ENCODE measurements at regions not wholly inside any gene's neighbourhood (a gene's known extent, or its start where the extent isn't known, plus 50 kb on each side); places are given as distances from the start of the nearest gene placed in this dataset.

DNA sequence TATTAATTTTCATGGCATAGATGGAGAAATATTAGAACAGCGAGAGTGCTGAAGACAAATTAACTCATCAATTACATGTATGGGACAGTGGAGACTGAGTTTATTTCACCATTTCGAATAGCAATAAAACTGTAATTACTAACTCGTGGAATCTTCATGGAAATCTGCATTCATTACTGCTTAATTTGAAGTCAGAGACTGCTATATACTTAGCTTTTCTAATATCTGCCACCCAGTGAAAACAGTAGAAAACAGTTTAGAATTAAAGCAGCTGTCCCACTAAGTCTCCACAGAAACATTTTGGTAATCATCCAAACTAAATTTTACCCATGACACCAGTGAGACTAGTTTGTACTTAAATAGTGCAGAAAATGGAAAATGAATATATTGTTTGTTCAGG is 56.8 kb downstream of the IZUMO3 start:
- no peak for DNase-seq (ENCODE audit: low read depth)

- DNase-seq (ENCODE audit: low read depth): no peak
Measured at GRCh38 chr9:24487946-24488345, 57.8 kb downstream of the IZUMO3 start.

GRCh38 chr9:24487250-24487861 is 58.3 kb downstream of the IZUMO3 start:
- no peak for DNase-seq (ENCODE audit: low read depth)

DNA sequence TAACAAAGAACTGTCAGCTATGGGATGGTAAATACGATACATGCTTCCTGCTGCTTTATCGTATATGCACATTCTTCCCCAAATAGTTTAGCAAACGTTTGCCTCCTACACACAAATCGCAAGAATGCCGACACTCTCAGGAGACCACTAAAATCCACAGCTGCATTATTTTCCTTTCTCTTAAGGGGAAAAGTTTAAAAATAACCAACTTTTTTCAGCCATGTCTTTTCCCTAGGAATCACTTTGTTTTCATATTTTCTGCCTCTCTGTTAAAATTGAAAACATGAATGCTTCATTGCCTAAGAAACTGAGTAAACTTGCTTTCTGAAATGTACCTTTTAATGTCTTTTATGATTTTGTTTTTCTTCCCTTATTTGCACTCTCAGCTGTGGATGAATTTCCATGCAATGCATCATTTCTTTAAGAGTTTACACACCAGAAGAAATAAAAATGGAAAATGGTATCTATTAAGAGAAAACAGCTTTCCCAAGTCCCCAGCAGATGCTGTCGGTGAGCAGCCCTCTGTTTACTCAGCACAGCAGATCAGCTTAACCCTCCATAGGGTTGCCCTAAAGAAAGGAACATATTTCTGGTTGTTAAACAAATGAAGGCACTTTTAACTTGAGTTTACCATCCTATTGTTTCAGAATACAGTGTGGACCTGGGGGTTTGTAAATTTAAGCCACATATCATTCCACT is 66.2 kb downstream of the IZUMO3 start:
- no peak for DNase-seq (ENCODE audit: low read depth)

DNA sequence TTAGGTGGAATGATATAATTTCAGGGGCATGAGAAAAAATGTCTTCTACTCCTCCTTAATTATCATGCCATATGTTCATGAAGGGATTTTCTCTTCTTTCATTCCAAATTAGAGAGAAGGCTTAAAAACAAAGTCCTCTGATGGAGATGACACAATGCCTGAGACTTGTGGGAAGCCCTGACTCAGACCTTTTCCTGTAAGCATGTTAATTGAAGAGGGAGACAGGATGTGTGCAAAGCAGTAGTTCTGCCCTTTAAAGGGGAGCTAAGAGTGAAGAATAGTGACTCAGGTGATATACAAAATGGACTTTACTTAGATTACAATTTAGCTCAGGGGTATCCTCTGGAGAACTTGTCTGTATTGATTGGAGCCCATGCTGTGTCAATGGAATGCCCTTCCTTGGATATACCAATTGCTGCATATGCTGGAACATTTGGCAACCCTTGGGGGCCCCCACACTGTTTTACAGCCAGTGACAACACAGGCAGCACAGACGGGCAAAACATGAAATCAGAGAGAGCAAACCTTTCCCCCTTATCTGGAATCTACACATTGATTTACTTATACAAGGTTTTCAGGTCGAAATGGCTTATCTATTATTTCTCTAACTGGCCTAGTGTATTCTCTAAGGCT is 81.3 kb downstream of the IZUMO3 start:
- peak; percentile 16 for DNase-seq (ENCODE audit: low read depth)

GRCh38 chr9:24462951-24463350 is 82.7 kb downstream of the IZUMO3 start:
- no peak for DNase-seq (ENCODE audit: low read depth)

DNA sequence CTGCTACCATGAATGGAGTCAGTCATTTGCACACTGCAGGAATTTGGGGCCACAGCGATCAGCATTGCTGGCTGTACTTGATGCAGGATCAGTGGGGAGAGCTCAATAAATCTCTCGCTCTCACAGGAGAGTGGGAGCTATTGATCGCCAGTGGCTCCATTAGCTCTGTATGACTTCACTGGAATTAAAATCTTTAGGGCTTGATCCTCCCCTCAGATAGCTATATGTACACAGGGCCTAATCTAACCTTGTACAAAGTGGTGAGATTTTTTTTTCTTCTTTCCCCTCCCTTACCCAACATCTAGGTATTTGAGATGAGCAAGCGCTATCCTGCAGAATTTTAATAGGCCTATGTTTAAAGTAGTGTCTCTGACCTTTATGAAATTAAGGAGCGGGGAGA is 84.9 kb downstream of the IZUMO3 start:
- DNase-seq (ENCODE audit: low read depth): no peak

DNA sequence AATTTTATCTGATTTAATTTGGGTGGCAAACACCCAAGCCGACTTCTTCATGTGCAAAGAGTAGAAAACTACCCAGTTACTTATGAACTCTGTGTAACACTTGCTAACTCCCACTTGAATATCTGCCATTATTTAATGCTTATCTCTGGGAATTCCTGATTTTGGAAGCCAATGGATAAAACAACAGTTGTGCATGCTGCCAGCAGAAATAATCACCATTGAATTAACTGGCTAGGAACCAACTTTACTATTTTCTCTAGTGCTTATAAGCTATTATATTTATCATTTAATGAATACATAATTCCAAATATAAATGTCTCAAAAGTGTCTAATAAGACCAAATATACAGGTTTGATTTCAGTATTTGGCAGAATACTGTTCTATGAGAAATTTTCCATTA is 85.7 kb downstream of the IZUMO3 start:
- no peak for DNase-seq (ENCODE audit: low read depth)

DNA sequence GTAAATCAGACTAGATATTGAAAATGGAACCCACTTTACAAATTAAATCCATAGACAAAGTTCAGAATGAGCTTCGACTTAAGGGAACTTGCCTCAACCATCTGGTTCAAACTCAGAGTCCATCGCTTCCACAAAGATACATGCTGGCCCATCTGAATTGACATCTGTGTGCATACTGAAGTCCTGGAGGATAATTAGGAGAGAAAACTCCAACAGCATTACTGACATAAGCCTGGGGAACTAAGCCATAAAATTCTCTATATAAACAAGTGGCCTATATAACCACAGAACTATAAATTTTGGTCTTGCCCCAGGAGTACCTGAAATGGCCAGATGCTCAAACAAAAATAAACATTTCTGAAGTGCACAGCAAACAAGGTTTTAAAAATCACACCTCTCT is 94.4 kb downstream of the IZUMO3 start:
- no peak for DNase-seq (ENCODE audit: low read depth)

- DNase-seq (ENCODE audit: low read depth): no peak
Measured at GRCh38 chr9:24449976-24450375, 95.7 kb downstream of the IZUMO3 start.

GRCh38 chr9:24439456-24439855 is 106.2 kb downstream of the IZUMO3 start:
- no peak for DNase-seq (ENCODE audit: low read depth)

DNA sequence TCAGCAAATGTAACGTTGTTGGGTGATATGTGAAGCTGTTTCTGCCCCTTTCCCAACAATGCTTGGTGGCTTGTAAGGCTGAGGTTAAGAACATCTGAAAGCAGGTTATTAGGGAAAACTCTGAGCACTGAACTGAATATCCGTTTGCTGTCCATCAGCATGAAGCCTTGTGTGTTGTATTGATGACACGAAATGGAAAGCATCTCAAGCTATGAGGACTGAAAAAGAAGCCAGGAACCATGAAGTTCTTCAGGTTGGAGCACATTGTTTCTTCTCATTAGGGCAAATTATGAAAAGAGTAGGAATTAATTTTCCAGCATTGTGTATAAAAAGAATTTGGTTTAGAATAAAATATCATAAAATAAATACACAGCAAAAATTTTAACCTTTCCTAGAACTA is 106.8 kb downstream of the IZUMO3 start:
- DNase-seq (ENCODE audit: low read depth): no peak

- no peak for DNase-seq (ENCODE audit: low read depth)
Measured at GRCh38 chr9:24436761-24437160, 108.9 kb downstream of the IZUMO3 start.

GRCh38 chr9:24434183-24434582 is 111.5 kb downstream of the IZUMO3 start:
- DNase-seq (ENCODE audit: low read depth): no peak

DNA sequence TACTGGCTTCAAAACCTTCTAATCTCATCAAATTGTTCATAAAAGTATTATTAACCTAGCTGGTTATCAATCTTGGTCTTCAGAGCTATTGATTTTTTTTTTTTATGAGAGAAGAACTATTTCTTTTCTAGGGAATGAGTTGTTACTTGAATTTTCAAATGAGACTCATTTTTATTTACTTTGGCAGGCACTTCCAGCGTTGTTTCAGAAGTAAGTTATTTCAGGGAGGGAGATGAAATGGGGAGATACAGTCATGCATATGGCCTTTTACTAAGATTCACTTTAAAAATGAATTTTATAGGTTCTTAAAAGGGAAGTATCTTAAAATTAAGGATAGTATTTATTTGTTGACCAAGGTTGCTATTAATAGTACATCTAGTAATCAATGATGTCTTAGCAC is 129.6 kb downstream of the IZUMO3 start:
- DNase-seq (ENCODE audit: low read depth): no peak

DNA sequence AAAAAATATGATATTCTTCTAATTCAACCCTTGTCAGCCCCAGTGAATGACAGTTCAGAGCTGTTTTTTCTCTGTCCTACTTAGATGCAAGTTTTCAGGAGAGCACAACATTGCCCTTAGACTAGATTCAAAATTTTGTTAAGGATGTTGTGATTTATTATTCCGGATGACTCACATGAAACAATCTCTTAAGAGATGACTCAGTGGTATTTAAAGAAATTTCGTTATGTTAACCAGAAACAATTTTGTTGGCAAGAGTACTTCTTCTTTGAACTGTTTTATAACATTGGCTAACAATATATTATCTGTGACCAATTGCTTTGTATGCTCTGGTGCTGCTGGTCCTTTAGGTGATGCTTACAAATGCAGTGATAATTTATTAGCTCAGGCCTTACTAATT is 132.0 kb downstream of the IZUMO3 start:
- peak; percentile 2 for DNase-seq (ENCODE audit: low read depth)

GRCh38 chr9:24398466-24398865 is 147.2 kb downstream of the IZUMO3 start:
- DNase-seq (ENCODE audit: low read depth): no peak

- no peak for DNase-seq (ENCODE audit: low read depth)
Measured at GRCh38 chr9:24391095-24391494, 154.6 kb downstream of the IZUMO3 start.

DNA sequence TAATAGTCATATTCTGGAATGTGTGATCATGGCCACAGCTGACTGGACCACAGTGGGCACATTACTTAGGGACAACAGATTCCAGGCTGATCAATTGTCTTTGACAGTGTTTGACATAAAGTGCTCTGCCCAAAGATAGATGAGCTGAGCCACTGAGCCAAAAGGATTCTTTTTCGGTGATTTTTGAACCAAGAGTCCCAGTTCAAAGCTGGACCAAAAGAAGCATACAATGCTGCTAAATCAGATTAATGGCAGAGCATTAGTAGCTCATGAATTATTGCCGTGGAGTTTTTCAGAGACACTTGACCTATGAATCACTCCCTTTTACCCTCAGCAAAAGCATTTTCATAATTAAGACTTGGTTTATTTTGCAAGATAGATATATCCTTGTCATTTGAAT is 160.6 kb downstream of the IZUMO3 start:
- no peak for DNase-seq (ENCODE audit: low read depth)

DNA sequence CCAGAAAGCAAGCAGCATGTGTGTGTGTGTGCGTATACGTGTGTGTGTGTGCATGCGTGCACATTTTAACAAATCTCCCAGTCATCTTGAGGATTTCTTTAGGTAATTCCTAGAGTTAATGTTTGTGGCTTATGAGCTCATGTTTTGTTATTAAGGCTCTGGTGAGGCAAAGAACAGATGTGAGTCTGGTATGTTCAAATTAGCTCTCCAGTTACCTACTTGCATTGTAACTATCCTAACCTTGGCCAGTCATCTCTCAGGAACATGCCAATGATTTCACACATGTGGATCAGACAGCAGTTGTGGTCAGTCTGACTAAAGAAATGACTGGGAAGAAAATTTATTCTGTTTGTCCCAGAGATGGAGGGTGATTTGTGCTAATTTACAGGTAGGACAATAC is 163.1 kb downstream of the IZUMO3 start:
- DNase-seq (ENCODE audit: low read depth): no peak

DNA sequence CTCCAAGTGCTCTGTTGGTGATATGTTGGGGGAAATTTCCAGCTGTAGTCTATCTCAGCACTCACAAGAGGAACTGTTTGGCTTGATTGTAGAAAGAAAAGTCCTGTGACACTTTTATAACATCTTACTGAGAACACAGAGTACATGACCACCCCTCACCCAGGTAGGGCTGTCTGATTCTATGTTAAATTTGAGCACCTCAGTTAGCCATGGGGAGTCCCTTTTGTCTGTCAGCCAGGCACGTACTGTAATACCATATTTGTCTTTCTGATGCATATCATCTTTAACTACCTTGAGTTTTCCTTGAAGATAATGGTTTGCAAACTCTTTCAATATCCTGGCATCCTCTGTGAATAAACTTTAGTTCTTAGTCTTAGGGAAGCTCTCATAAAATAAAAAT is 164.5 kb downstream of the IZUMO3 start:
- no peak for DNase-seq (ENCODE audit: low read depth)

DNA sequence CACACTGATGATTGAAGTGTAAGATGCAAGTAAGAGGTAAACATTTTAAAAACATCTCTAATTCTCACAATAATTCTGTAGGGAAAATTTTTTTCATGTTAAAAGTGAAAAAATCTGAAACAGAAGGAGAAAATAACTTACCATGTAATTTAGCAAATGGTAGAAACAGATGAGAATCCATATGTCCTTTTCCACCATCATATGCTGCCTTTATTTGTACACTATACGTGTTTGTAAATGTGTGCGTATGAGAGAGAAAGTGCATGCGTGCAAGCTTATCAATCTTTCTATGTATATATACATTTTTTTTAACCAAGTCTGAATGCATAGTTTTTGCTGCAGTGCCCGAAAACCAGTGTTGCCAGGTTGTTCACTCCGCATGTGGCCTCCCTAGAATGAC is 186.7 kb downstream of the IZUMO3 start:
- no peak for DNase-seq (ENCODE audit: low read depth)

GRCh38 chr9:24351973-24352372 is 193.7 kb downstream of the IZUMO3 start:
- no peak for DNase-seq (ENCODE audit: low read depth)

DNA sequence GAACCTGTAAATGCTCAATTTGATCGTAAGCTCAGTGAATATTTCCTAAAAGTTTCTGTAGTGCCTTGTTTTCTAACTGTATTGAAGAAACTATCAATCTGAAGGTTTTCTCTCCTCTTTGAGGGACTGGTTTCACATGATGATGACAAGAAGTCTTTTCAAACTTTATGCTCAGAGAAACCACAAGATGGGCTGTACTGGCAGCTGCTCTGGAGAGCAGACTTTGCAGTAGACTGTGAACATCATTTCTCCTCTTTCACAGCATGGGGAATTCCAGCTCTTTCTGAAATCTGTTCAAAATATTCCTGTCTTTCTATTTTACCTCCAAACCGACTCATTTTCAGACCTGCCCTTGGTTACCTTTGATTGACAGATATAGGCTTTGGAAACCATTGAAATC is 194.4 kb downstream of the IZUMO3 start:
- no peak for DNase-seq (ENCODE audit: low read depth)

All from iris pigment epithelial cell (primary cell).